ENCODE measurements at regions not wholly inside any gene's neighbourhood (a gene's known extent, or its start where the extent isn't known, plus 50 kb on each side); places are given as distances from the start of the nearest gene placed in this dataset.
"Not testable (repeated sequence)": the region's sequence is repeated elsewhere in the genome, so short reads cannot be mapped to it uniquely, and the experiment has no call there.

DNA sequence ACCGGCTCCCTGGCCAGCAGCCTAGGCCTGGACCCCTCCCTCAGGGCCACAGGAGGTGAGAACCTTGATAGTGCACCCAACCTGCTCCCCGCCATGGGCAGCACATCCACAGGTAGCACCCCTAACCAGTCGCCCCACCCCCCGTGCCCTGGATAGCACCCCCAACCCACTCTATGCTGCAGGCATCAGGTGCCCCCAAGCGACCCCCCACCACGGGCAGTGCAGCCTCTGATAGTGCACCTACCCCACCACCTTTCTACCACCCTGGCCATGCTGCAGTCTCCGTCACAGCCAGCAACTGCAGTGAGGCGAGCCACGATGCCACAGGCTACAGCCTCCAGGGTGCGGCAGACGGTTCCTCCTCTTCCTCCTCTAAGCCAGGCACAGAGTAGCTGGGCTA, 55.6 kb downstream of the SOWAHC start:
- Histone ChIP-seq H3K9me3 (replicated peaks in 1 of 11) (no peaks in the 10 kb centered on the region), H3K36me3 (no peaks in the 10 kb centered on the region), H4K20me1 (no peaks in the 10 kb centered on the region), H3K4me3 (no peak overlapping the region), H3K4me1 (no peaks in the 10 kb centered on the region), H3K27me3 (no peaks in the 10 kb centered on the region), H3K4me2 (no peak overlapping the region), H3K9ac (no peak overlapping the region), H3K27ac (no peak overlapping the region)
- TF ChIP-seq Cebpa-rat (IDR thresholded peaks at IDR 0.05) = no peak

GRCh38 chr2:109670556-109671411, 56.6 kb downstream of the SOWAHC start:
- Histone ChIP-seq H3K9ac (no peak overlapping the region), H3K4me2 (no peak overlapping the region), H3K4me1 (no peaks in the 10 kb centered on the region), H3K36me3 (no peaks in the 10 kb centered on the region), H3K27ac (no peak overlapping the region), H4K20me1 (no peaks in the 10 kb centered on the region), H3K4me3 (no peak overlapping the region), H3K9me3 (replicated peaks in 1 of 11) (no peaks in the 10 kb centered on the region), H3K27me3 (no peaks in the 10 kb centered on the region)
- no peak for TF ChIP-seq Cebpa-rat (IDR thresholded peaks at IDR 0.05)

- Histone ChIP-seq H3K4me3 (no peak overlapping the region), H3K9ac (no peak overlapping the region), H3K36me3 (no peaks in the 10 kb centered on the region), H3K27ac (no peak overlapping the region), H3K4me1 (peaks cover 0 to 11% (median 3%) of the 10 kb centered on the region in 10 experiments; a peak in 8 of 20 replicates), H4K20me1 (no peaks in the 10 kb centered on the region), H3K4me2 (no peak overlapping the region), H3K27me3 (no peaks in the 10 kb centered on the region), H3K9me3 (replicated peaks in 1 of 11) (no peaks in the 10 kb centered on the region)
- TF ChIP-seq Cebpa-rat (IDR thresholded peaks at IDR 0.05) = no peak
Observed at GRCh38 chr2:109674894-109675534, 60.9 kb downstream of the SOWAHC start.

DNA sequence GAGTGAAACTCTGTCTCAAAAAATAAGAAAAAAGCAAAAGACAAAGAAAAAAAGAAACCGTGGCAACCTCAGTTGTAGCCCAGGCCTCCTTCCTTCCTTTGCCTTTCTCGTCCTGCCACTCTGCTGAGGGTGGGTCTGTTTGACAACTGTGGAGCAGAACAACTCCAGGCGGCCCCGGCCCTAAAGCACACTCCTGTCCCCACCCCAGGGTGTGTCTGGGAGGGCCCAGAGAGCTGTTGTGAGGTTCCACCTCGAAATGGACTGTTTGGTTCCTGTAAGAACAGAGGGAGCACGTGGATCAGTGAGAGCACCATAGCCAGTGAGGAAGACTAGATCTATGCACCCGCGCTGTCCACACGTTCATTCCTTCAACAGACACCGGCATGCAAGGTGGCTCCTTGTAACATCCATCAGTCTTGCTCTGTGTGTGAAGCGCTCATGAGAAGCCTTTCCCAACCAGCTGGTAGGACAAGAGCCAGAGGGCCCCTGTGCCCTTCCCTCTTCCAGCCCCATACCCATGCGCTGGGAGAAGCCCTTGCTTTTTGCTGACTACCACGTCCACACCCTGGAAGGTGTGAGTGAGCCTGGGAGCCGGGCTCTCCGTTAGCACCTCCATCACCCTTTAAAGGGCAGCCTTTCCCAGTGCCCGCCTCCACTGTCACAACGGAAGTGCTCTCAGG, 61.6 kb downstream of the SOWAHC start:
- Histone ChIP-seq H3K4me2 (no peak overlapping the region), H3K9ac (no peak overlapping the region), H3K4me1 (peaks cover 0 to 11% (median 3%) of the 10 kb centered on the region in 10 experiments; a peak in 8 of 20 replicates), H3K4me3 (no peak overlapping the region), H4K20me1 (no peaks in the 10 kb centered on the region), H3K36me3 (no peaks in the 10 kb centered on the region), H3K27me3 (no peaks in the 10 kb centered on the region), H3K27ac (no peak overlapping the region), H3K9me3 (replicated peaks in 1 of 11) (no peaks in the 10 kb centered on the region)
- no peak for TF ChIP-seq Cebpa-rat (IDR thresholded peaks at IDR 0.05)

- Histone ChIP-seq H3K9ac (no peak overlapping the region), H3K4me3 (no peak overlapping the region), H3K4me1 (peaks cover 0 to 11% (median 3%) of the 10 kb centered on the region in 10 experiments; a peak in 8 of 20 replicates), H3K9me3 (replicated peaks in 1 of 11) (no peaks in the 10 kb centered on the region), H4K20me1 (no peaks in the 10 kb centered on the region), H3K4me2 (no peak overlapping the region), H3K27ac (no peak overlapping the region), H3K36me3 (no peaks in the 10 kb centered on the region), H3K27me3 (no peaks in the 10 kb centered on the region)
- no peak for TF ChIP-seq Cebpa-rat (IDR thresholded peaks at IDR 0.05)
Observed at GRCh38 chr2:109676346-109676902, 62.3 kb downstream of the SOWAHC start.

DNA sequence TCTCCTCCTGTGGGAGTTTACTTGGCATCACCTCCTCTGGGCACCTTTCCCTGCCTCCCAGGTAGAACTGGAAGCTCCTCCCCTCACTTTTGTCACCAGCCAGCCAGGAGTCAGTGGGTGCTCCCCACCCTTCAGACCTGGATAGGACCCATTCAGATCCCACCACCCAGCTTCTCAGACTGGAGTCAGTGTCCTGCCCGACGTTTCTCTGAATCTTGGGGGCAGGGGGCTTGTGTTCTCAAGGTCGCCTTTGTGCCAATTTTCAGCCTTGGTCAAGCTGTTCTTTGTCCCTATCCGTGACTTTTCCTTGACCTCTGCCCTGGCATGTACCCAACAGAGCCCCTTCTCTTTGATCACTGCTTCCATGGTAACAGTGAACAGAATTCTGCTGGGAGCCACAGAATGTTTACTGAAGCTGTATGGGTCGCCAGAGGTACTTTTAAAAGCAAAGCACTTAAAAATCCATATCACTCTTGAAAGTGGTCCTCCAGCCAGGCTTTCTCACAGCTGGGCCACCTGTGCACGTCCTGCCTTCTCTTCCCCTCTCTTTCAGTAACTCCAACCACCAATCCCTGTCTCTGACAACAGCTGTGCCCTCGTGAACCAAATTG, 63.1 kb downstream of the SOWAHC start:
- H3K4me1 ChIP-seq = peaks cover 0 to 11% (median 3%) of the 10 kb centered on the region in 10 experiments; a peak in 8 of 20 replicates
- H4K20me1 ChIP-seq; H3K27ac ChIP-seq; H3K36me3 ChIP-seq; H3K27me3 ChIP-seq; H3K4me2 ChIP-seq; H3K9me3 ChIP-seq (replicated peaks in 1 of 11); H3K9ac ChIP-seq; H3K4me3 ChIP-seq: not testable (repeated sequence)

DNA sequence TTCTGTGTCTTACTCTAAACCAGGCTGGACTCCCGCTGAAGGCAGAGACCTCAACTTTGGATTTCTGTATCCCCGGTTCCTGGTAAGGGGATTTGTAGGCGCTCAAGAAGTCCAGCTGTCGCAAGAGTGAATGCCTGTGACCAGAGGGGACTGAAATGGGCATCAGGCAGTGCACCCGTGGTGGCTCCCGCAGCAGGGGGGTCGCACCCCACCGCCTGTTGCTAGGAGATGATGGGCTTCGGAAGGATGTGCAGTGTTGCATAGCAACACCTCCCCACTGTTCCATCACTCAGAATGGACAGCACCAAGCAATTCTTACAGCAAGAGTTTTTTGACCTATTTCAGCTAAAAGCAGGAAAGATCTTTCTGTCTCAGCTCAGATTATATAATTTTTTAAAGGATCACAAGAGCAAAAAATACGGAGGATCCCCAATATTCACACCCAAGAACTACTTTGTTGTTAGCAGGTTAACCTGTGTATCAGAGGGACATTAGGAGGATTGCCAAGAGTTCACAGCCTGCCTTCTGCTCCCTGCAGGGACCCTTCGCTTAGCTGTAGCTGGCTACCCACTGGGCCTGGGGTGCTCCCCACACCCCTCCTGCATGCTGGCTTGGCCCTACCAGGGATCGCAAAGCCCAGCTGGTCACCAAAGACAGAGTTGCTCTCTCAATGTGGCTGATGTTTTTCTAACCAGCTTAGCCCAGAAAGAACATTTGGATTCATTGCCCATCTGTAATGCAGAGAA, 63.8 kb downstream of the SOWAHC start:
- H3K36me3 ChIP-seq = no peaks in the 10 kb centered on the region
- no peaks in the 10 kb centered on the region for H3K27me3 ChIP-seq
- peak overlapping the region in 3 of 11 experiments; percentile 15 to 38 (median 30); a peak in 5 of 22 replicates for H3K4me2 ChIP-seq
- peaks cover 0 to 11% (median 3%) of the 10 kb centered on the region in 10 experiments; a peak in 8 of 20 replicates for H3K4me1 ChIP-seq
- H3K27ac ChIP-seq = no peak overlapping the region
- H3K9me3 ChIP-seq (replicated peaks in 1 of 11) = no peaks in the 10 kb centered on the region
- no peak for TF ChIP-seq Cebpa-rat (IDR thresholded peaks at IDR 0.05)
- no peak overlapping the region for H3K4me3 ChIP-seq
- no peaks in the 10 kb centered on the region for H4K20me1 ChIP-seq
- H3K9ac ChIP-seq = no peak overlapping the region

DNA sequence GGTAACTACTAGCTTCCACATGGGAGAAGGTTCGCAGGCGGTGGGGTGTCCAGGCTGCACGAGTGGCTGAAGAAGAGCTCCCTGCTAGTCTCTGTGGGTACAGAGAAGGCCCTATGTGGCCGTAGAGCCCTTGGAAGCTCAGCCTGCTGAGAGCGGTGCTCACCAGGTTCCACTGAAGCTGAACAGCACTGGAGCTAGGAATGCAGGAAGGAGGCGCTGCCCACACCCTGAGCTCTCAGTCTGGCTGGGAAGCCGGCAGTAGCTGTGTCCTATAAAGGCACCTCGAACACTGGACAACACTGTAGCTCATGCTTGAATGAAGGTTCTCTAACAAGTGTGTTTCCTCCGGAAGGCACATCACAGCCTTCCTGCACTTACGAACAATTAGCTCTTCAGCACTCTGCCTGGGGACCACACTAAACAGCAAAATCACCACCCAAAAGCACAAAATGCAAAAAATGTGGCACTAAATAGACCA, 64.6 kb downstream of the SOWAHC start:
- H4K20me1 ChIP-seq; H3K9me3 ChIP-seq (replicated peaks in 1 of 11); H3K4me2 ChIP-seq; H3K27me3 ChIP-seq; H3K9ac ChIP-seq; H3K36me3 ChIP-seq; H3K4me3 ChIP-seq; H3K27ac ChIP-seq: not testable (repeated sequence)
- H3K4me1 ChIP-seq = peaks cover 0 to 11% (median 3%) of the 10 kb centered on the region in 10 experiments; a peak in 8 of 20 replicates
